ENCODE measurements at regions not wholly inside any gene's neighbourhood (a gene's known extent, or its start where the extent isn't known, plus 50 kb on each side); places are given as distances from the start of the nearest gene placed in this dataset.

DNA sequence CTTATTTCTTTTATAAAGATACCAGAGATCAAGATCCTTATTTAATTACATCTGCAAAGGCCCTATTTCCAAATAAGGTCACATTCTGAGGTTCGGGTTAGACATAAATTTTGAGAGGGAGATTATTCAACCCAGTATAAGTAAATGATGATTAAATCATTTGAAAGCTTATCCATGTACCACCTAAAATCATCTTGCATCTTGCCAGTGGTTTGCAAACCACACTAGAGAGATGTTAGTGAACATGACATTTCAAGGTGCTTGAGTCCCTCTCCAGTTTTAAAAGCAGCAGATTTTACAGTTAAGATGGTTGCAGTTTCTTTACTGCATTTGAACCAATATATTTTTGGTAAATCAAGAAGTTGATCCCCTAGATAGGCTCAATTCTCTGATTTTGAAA, 49.9 kb upstream of the TMPO start:
- Histone ChIP-seq H3K36me3 (no peaks in the 10 kb centered on the region), H3K4me3 (no peak overlapping the region), H3K27me3 (no peaks in the 10 kb centered on the region), H3K9me3 (no peaks in the 10 kb centered on the region)
- DNase-seq, result no peak
